Lung (tissue), 11 donors: ENCODE measurements at regions not wholly inside any gene's neighbourhood (a gene's known extent, or its start where the extent isn't known, plus 50 kb on each side); places are given as distances from the start of the nearest gene placed in this dataset.

ENCODE experiments used
- ATAC-seq: fragments of 200-7000 bp; cut with Tn5 transposase; one replicate; pipeline ENCODE4 v1.9.1; 2020; ENCODE audit warnings: moderate number of reproducible peaks; ENCODE audit not compliant: insufficient read depth, low FRiP score
- DNase-seq, 3 donors: peaks; one replicate each; pipeline ENCODE4 v3.0.0-alpha.2; 2013 to 2017
- H3K27ac ChIP-seq, 2 donors: one replicate each; pipeline ENCODE4 v1.5.1; 2013; ENCODE audit warnings: mild to moderate bottlenecking in 2 of 2, moderate library complexity in 2 of 2, control low read depth in 1 of 2, inconsistent platforms in 1 of 2, low read depth in 1 of 2, low read length in 1 of 2
- H3K27me3 ChIP-seq, 3 donors: one replicate each; pipeline ENCODE4 v1.5.1; 2013; ENCODE audit warnings: low read length in 2 of 3; ENCODE audit not compliant: control insufficient read depth in 3 of 3, insufficient read depth in 3 of 3
- H3K36me3 ChIP-seq, 4 donors: one replicate each; pipeline ENCODE4 v1.5.1; 2013; ENCODE audit warnings: low read length in 4 of 4, mild to moderate bottlenecking in 1 of 4, moderate library complexity in 1 of 4; ENCODE audit not compliant: control insufficient read depth in 4 of 4, insufficient read depth in 4 of 4
- H3K4me1 ChIP-seq, 5 donors: one replicate each; pipeline ENCODE4 v1.5.1; 2013; ENCODE audit warnings: low read length in 5 of 5, mild to moderate bottlenecking in 2 of 5, moderate library complexity in 1 of 5; ENCODE audit not compliant: control insufficient read depth in 5 of 5, insufficient read depth in 5 of 5
- H3K4me3 ChIP-seq: one replicate; pipeline ENCODE4 v1.5.1; 2013; ENCODE audit warnings: mild to moderate bottlenecking, control low read depth, moderate library complexity
- H3K9ac ChIP-seq, 2 donors: one replicate each; pipeline ENCODE4 v1.5.1; 2013; ENCODE audit warnings: low read length in 2 of 2, control low read depth in 1 of 2; ENCODE audit not compliant: insufficient read depth in 1 of 2
- H3K9me3 ChIP-seq, 4 donors: one replicate each; pipeline ENCODE4 v1.5.1; 2013; ENCODE audit warnings: low read length in 3 of 4, mild to moderate bottlenecking in 1 of 4, moderate library complexity in 1 of 4; ENCODE audit not compliant: control insufficient read depth in 4 of 4, insufficient read depth in 3 of 4
- WGBS, 2 donors: extraction: QIAGEN DNeasy Blood & Tissue Kit; methylation state at CpG; one replicate each; pipeline ENCODE4 v1.1.7; 2013; 5-methylcytosine and 5-hydroxymethylcytosine counted together
- TF ChIP-seq, protein P1 (sequence below): IDR thresholded peaks from 2 replicates; pipeline ENCODE4 v1.5.1; 2012; ENCODE audit warnings: mild to moderate bottlenecking; ENCODE audit errors: control extremely low read depth, extremely low read depth
- donor health status: control.
- donor health status: control.
- donor health status: Bipolar disorder and iron deficiency.
- donor health status: healthy.
- donor health status: DM: yes; HTN: yes; CAD: no.

- H3K9me3 ChIP-seq, result no peaks in the 10 kb centered on the region
- TF ChIP-seq, protein P1, sequence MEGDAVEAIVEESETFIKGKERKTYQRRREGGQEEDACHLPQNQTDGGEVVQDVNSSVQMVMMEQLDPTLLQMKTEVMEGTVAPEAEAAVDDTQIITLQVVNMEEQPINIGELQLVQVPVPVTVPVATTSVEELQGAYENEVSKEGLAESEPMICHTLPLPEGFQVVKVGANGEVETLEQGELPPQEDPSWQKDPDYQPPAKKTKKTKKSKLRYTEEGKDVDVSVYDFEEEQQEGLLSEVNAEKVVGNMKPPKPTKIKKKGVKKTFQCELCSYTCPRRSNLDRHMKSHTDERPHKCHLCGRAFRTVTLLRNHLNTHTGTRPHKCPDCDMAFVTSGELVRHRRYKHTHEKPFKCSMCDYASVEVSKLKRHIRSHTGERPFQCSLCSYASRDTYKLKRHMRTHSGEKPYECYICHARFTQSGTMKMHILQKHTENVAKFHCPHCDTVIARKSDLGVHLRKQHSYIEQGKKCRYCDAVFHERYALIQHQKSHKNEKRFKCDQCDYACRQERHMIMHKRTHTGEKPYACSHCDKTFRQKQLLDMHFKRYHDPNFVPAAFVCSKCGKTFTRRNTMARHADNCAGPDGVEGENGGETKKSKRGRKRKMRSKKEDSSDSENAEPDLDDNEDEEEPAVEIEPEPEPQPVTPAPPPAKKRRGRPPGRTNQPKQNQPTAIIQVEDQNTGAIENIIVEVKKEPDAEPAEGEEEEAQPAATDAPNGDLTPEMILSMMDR, result no peak
- H3K4me1 ChIP-seq, result no peaks in the 10 kb centered on the region
- H3K9ac ChIP-seq, result no peak overlapping the region
- 60 to 63% methylated on average over 7 of the region's 7 CpGs for WGBS, 2 donors
- H3K36me3 ChIP-seq, result no peaks in the 10 kb centered on the region
- no peaks in the 10 kb centered on the region for H3K27me3 ChIP-seq
- DNase-seq (no peak), ATAC-seq (no peak)
- H3K4me3 ChIP-seq, result no peak overlapping the region
- H3K27ac ChIP-seq, result peak overlapping the region in 1 of 2 donors; percentile 21
Observed at GRCh38 chr12:68481181-68481941, 129.3 kb upstream of the RAP1B start.

- ATAC-seq (no peak), DNase-seq (no peak)
- TF ChIP-seq, protein P1, result no peak
- no peaks in the 10 kb centered on the region for H3K36me3 ChIP-seq
- H3K4me3 ChIP-seq, result no peak overlapping the region
- WGBS, 2 donors, result 51 to 97% methylated on average over 1 of the region's 1 CpG
- H3K27me3 ChIP-seq, result no peaks in the 10 kb centered on the region
- H3K9ac ChIP-seq, result no peak overlapping the region
- H3K27ac ChIP-seq, result no peak overlapping the region
- H3K9me3 ChIP-seq, result no peaks in the 10 kb centered on the region
- H3K4me1 ChIP-seq, result no peaks in the 10 kb centered on the region
Observed at GRCh38 chr12:68482014-68482413, 128.7 kb upstream of the RAP1B start.

DNA sequence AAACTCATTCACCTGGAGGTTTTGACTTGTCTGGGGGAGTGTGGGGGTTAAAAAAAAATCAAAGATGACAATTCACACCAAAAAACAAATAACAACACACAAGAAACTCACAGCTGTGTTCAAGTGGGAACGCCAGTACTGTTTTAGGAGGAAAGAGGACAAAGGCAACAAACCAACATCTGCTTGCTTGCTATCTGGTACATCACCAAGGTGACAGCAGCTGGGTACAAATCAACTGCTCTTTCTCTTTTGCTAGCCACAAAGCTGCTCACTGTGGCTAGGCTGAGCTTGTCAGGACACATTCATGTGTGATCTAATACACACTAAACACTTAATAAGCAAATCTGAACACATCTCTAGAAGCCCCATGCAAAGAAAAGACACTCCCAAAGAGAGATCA, 128.0 kb upstream of the RAP1B start:
- TF ChIP-seq, protein P1, result no peak
- H3K9ac ChIP-seq, result no peak overlapping the region
- no peak overlapping the region for H3K27ac ChIP-seq
- H3K27me3 ChIP-seq, result no peaks in the 10 kb centered on the region
- no peak for ATAC-seq
- no peak overlapping the region for H3K4me3 ChIP-seq
- WGBS, 2 donors, result 80 to 81% methylated on average over 1 of the region's 1 CpG
- no peaks in the 10 kb centered on the region for H3K9me3 ChIP-seq
- DNase-seq, result no peak
- no peaks in the 10 kb centered on the region for H3K36me3 ChIP-seq
- no peaks in the 10 kb centered on the region for H3K4me1 ChIP-seq
